ENCODE measurements at regions not wholly inside any gene's neighbourhood (a gene's known extent, or its start where the extent isn't known, plus 50 kb on each side); places are given as distances from the start of the nearest gene placed in this dataset.

- H3K9me3 ChIP-seq = no peaks in the 10 kb centered on the region
- no peak for ATAC-seq
- no peaks in the 10 kb centered on the region for H3K4me1 ChIP-seq
- no peaks in the 10 kb centered on the region for H3K36me3 ChIP-seq
- H3K27me3 ChIP-seq = no peaks in the 10 kb centered on the region
- H3K4me3 ChIP-seq = no peak overlapping the region
- TF ChIP-seq POLR2A (IDR thresholded peaks at IDR 0.05) (no peak), EP300 (IDR thresholded peaks at IDR 0.05) (no peak), POLR2AphosphoS5 (IDR thresholded peaks at IDR 0.05) (no peak), CTCF (IDR thresholded peaks at IDR 0.05) (no peak)
- 62 to 67% methylated on average over 2 of the region's 2 CpGs for WGBS, 2 donors (ENCODE audit: low coverage in 1 of 2)
- H3K27ac ChIP-seq = no peak overlapping the region
These were observed 451.2 kb upstream of the JAG1 start for GRCh38 chr20:11124849-11125505.

DNA sequence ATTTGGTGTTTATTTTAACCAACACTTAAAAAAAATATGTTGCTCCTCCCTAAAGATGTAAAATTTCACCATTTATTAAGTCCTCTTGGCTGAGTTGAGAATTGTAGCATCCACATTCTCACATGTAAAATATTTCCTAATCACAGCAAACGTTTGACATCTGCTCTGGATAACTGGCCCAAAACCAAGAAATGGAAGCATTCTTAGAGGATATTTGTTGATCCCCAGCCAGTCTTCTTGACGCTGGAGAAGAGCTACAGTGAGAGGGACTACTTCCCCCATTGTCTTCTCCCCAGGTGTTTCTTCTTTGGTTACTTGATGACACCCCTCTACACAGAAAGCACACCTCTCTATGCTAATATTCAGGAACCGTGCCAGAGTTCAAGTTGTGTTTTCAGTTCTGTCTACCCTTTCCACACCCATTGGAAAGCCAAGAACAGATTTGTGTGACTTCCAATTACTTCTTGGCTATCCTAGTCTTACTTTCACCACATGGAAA lies 454.5 kb upstream of the JAG1 start:
- H3K4me3 ChIP-seq = no peak overlapping the region
- no peaks in the 10 kb centered on the region for H3K4me1 ChIP-seq
- 18 to 30% methylated on average over 2 to 3 of the region's 3 CpGs for WGBS, 2 donors (ENCODE audit: low coverage in 1 of 2)
- H3K27ac ChIP-seq = peak overlapping the region in 1 of 4 donors; percentile 32
- no peaks in the 10 kb centered on the region for H3K9me3 ChIP-seq
- H3K27me3 ChIP-seq = no peaks in the 10 kb centered on the region
- ATAC-seq = peak; percentile 77
- H3K36me3 ChIP-seq = no peaks in the 10 kb centered on the region
- no peak for TF ChIP-seq EP300 (IDR thresholded peaks at IDR 0.05)
- TF ChIP-seq CTCF (IDR thresholded peaks at IDR 0.05) = no peak
- TF ChIP-seq POLR2A (IDR thresholded peaks at IDR 0.05) = no peak
- TF ChIP-seq POLR2AphosphoS5 (IDR thresholded peaks at IDR 0.05) = no peak

- Histone ChIP-seq H3K27ac (no peak overlapping the region), H3K36me3 (no peaks in the 10 kb centered on the region), H3K4me1 (no peaks in the 10 kb centered on the region), H3K27me3 (no peaks in the 10 kb centered on the region), H3K4me3 (no peak overlapping the region), H3K9me3 (no peaks in the 10 kb centered on the region)
- no peak for TF ChIP-seq POLR2AphosphoS5 (IDR thresholded peaks at IDR 0.05)
- no peak for TF ChIP-seq CTCF (IDR thresholded peaks at IDR 0.05)
- TF ChIP-seq POLR2A (IDR thresholded peaks at IDR 0.05) = no peak
- WGBS, 2 donors (ENCODE audit: low coverage in 1 of 2) = 41 to 63% methylated on average over 1 of the region's 1 CpG
- no peak for ATAC-seq
These were observed 454.9 kb upstream of the JAG1 start for GRCh38 chr20:11128721-11129120.

GRCh38 chr20:11130554-11131166 lies 456.9 kb upstream of the JAG1 start:
- H3K27ac ChIP-seq = no peak overlapping the region
- H3K9me3 ChIP-seq = no peaks in the 10 kb centered on the region
- H3K4me1 ChIP-seq = no peaks in the 10 kb centered on the region
- no peaks in the 10 kb centered on the region for H3K27me3 ChIP-seq
- TF ChIP-seq EP300 (IDR thresholded peaks at IDR 0.05) (no peak), POLR2A (IDR thresholded peaks at IDR 0.05) (no peak)
- ATAC-seq = no peak
- H3K36me3 ChIP-seq = no peaks in the 10 kb centered on the region
- H3K4me3 ChIP-seq = no peak overlapping the region
- 83 to 100% methylated on average over 1 of the region's 1 CpG for WGBS, 2 donors (ENCODE audit: low coverage in 1 of 2)

DNA sequence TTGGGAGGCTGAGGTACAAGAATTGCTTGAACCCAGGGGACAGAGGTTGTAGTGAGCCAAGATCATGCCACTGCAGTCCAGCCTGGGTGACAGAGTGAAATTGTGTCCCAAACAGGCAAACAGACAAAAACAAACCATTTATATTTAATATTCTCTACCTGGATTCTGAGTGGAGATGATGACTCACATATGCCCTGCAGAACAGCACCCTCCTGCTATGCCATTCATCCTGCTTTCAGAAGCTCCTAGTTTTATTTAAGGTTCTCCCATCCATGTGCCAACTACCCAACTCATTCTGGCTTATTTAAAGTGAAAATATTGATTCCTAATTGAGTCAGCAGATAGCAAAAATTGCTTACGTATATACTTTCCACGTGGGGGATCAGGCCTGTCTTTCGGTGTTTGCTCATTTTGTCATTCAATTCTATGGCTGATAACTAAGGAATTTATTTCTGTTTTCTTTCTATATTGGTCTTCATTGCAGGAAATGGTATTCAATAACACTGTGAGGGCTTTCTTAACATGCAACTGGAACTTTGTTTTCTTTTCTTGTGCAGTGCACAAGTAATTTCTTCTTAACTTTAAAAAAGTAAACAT lies 459.1 kb upstream of the JAG1 start:
- TF ChIP-seq POLR2A (IDR thresholded peaks at IDR 0.05) = no peak
- TF ChIP-seq POLR2AphosphoS5 (IDR thresholded peaks at IDR 0.05) = no peak
- TF ChIP-seq CTCF (IDR thresholded peaks at IDR 0.05) = no peak
- no peak for TF ChIP-seq EP300 (IDR thresholded peaks at IDR 0.05)
- Histone ChIP-seq H3K27ac (no peak overlapping the region), H3K4me1 (no peaks in the 10 kb centered on the region), H3K9me3 (no peaks in the 10 kb centered on the region), H3K27me3 (no peaks in the 10 kb centered on the region), H3K36me3 (no peaks in the 10 kb centered on the region), H3K4me3 (no peak overlapping the region)
- 68 to 78% methylated on average over 3 of the region's 3 CpGs for WGBS, 2 donors (ENCODE audit: low coverage in 1 of 2)
- no peak for ATAC-seq
